ENCODE measurements at regions not wholly inside any gene's neighbourhood (a gene's known extent, or its start where the extent isn't known, plus 50 kb on each side); places are given as distances from the start of the nearest gene placed in this dataset.

GRCh38 chr15:93319121-93319814 is 230.3 kb upstream of the RGMA start:
- TF ChIP-seq NR2C2 (CRISPR knock-in tag; IDR thresholded peaks at IDR 0.05): no peak
- TF ChIP-seq NR2C2 (tag; IDR thresholded peaks at IDR 0.05): no peak
- no peak for TF ChIP-seq SMARCA5 (IDR thresholded peaks at IDR 0.05)
- no peak for TF ChIP-seq BRF1 (IDR thresholded peaks at IDR 0.05; ENCODE audit: borderline replicate concordance, extremely low read depth, insufficient read length)
- TF ChIP-seq ZNF134 (CRISPR knock-in tag; conservative IDR thresholded peaks at IDR 0.05): no peak
- TF ChIP-seq ZFP91 (CRISPR knock-in tag; IDR thresholded peaks at IDR 0.05): no peak
- no peak for TF ChIP-seq ZBTB9 (CRISPR knock-in tag; IDR thresholded peaks at IDR 0.05)
- TF ChIP-seq SUPT5H (IDR thresholded peaks at IDR 0.05): no peak
- intact Hi-C loops (cut with micrococcal nuclease): no loop called here
- H3K4me2 ChIP-seq (ENCODE audit: insufficient read depth, low read length): no peak overlapping the region
- H3K36me3 ChIP-seq (ENCODE audit: control insufficient read depth, insufficient read depth, low read length): no peaks in the 10 kb centered on the region
- DNase-seq (ENCODE audit: extremely low read depth in 1 of 4, low spot score in 3 of 4) (peak in 3 of 4 experiments; percentile 25 to 39 (median 25)), ATAC-seq (peak; percentile 56; the same call in 1 of the 3 replicates), FAIRE-seq (no peak)
- peaks cover 0 to 13% of the 10 kb centered on the region in 2 experiments; a peak in 1 of 5 replicates for H3K27me3 ChIP-seq (ENCODE audit: control insufficient read depth in 2 of 2, insufficient read depth in 2 of 2, low read length in 2 of 2)
- no peak overlapping the region for H2AFZ ChIP-seq (ENCODE audit: low read depth, low read length)
- no peak overlapping the region for H3K27ac ChIP-seq (ENCODE audit: extremely low read depth, low read depth, low read length)
- in situ Hi-C loops (cut with MboI): no loop called here
- no TSS peak for BruUV-seq (replicated peaks)
- POLR2A ChIA-PET: no interaction called here
- no peaks in the 10 kb centered on the region for H3K4me1 ChIP-seq (replicated peaks in 1 of 2; ENCODE audit: control insufficient read depth in 2 of 2, insufficient read depth in 2 of 2, low read length in 2 of 2)
- CTCF ChIA-PET (ENCODE audit: low intra/inter-chr PET ratio): no interaction called here
- H3K4me3 ChIP-seq: no peak overlapping the region
- H3K9me1 ChIP-seq (ENCODE audit: control insufficient read depth, insufficient read depth, low read length): no peaks in the 10 kb centered on the region
- 0% methylated on average over 17 of the region's 19 CpGs for WGBS (ENCODE audit: insufficient coverage, low coverage, missing lambda C conversion rate)
- no peaks in the 10 kb centered on the region for H3K9me3 ChIP-seq (replicated peaks; ENCODE audit: control insufficient read depth, insufficient read depth, low read depth, low read length)
- H3K79me2 ChIP-seq (ENCODE audit: control insufficient read depth, insufficient read depth, low read length): no peaks in the 10 kb centered on the region
- H3K9ac ChIP-seq (ENCODE audit: insufficient read depth in 1 of 2, low read depth in 2 of 2, low read length in 2 of 2): no peak overlapping the region
- no peaks in the 10 kb centered on the region for H4K20me1 ChIP-seq (replicated peaks; ENCODE audit: control insufficient read depth, insufficient read depth, low read length)

All from K562 (cell line).